ENCODE measurements at regions not wholly inside any gene's neighbourhood (a gene's known extent, or its start where the extent isn't known, plus 50 kb on each side); places are given as distances from the start of the nearest gene placed in this dataset.

DNA sequence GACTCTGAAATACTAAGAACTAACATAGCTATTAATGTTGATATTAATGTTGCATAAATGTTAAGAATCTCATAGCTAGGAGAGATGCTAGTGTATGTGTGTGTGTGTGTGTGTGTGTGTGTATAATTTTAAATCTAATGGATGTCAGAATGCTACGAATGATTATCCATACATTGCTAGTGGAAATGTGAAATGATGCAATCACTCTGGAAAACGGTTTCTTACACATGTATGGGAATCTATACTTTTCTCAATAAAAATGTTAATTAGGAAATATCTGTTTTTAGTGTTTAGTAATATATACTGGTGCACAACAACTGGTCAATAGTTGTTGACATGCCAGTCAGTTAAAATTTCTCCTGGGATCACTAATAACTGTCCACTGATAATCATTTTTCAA, 908.8 kb upstream of the POU3F3 start:
- H4K20me1 ChIP-seq (ENCODE audit: insufficient read depth), result no peaks in the 10 kb centered on the region
- TF ChIP-seq RAD21 (conservative IDR thresholded peaks at IDR 0.05) (no peak), MXI1 (conservative IDR thresholded peaks at IDR 0.05; ENCODE audit: poor library complexity, severe bottlenecking) (no peak)

GRCh38 chr2:103959174-103960128, 894.5 kb upstream of the POU3F3 start:
- H3K27ac ChIP-seq (ENCODE audit: low read length), result peak overlapping the region; percentile 54
- no peaks in the 10 kb centered on the region for H4K20me1 ChIP-seq (ENCODE audit: insufficient read depth)
- H3K36me3 ChIP-seq (ENCODE audit: insufficient read depth, low read length), result no peaks in the 10 kb centered on the region
- peak overlapping the region; percentile 9 for H3K9ac ChIP-seq (ENCODE audit: low read length)
- H3F3A ChIP-seq (ENCODE audit: insufficient read depth, low read length, poor library complexity, severe bottlenecking), result no peaks in the 10 kb centered on the region
- H3K9me2 ChIP-seq (ENCODE audit: insufficient read depth, low read length), result no peaks in the 10 kb centered on the region
- peaks cover 19% of the 10 kb centered on the region for H3K79me2 ChIP-seq (replicated peaks; ENCODE audit: insufficient read depth, low read length)
- no peak overlapping the region for H3K4me3 ChIP-seq (ENCODE audit: low read length)
- H3K9me3 ChIP-seq (ENCODE audit: low read length), result no peaks in the 10 kb centered on the region
- TF ChIP-seq REST (IDR thresholded peaks at IDR 0.05; ENCODE audit: borderline replicate concordance), result no peak
- TF ChIP-seq RAD21 (conservative IDR thresholded peaks at IDR 0.05), result peak; percentile 92
- TF ChIP-seq SMC3 (conservative IDR thresholded peaks at IDR 0.05; ENCODE audit: poor library complexity), result peak; percentile 92
- TF ChIP-seq, protein P1, sequence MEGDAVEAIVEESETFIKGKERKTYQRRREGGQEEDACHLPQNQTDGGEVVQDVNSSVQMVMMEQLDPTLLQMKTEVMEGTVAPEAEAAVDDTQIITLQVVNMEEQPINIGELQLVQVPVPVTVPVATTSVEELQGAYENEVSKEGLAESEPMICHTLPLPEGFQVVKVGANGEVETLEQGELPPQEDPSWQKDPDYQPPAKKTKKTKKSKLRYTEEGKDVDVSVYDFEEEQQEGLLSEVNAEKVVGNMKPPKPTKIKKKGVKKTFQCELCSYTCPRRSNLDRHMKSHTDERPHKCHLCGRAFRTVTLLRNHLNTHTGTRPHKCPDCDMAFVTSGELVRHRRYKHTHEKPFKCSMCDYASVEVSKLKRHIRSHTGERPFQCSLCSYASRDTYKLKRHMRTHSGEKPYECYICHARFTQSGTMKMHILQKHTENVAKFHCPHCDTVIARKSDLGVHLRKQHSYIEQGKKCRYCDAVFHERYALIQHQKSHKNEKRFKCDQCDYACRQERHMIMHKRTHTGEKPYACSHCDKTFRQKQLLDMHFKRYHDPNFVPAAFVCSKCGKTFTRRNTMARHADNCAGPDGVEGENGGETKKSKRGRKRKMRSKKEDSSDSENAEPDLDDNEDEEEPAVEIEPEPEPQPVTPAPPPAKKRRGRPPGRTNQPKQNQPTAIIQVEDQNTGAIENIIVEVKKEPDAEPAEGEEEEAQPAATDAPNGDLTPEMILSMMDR (IDR thresholded peaks at IDR 0.05; ENCODE audit: poor library complexity, severe bottlenecking), result peak; percentile 89
- no peaks in the 10 kb centered on the region for H3K27me3 ChIP-seq (ENCODE audit: insufficient read depth, low read depth, low read length)
- no peak overlapping the region for H2AFZ ChIP-seq (ENCODE audit: low read depth, low read length)
- no peak overlapping the region for H3K4me2 ChIP-seq (ENCODE audit: low read length)

More for the DNA sequence above, 908.8 kb upstream of the POU3F3 start:
- no peak overlapping the region for H3K4me3 ChIP-seq (ENCODE audit: low read length)
- no peaks in the 10 kb centered on the region for H3K27me3 ChIP-seq (ENCODE audit: insufficient read depth, low read depth, low read length)
- H3K9ac ChIP-seq (ENCODE audit: low read length), result no peak overlapping the region
- no peak overlapping the region for H3K4me2 ChIP-seq (ENCODE audit: low read length)
- H2AFZ ChIP-seq (ENCODE audit: low read depth, low read length), result no peak overlapping the region
- no peaks in the 10 kb centered on the region for H3K79me2 ChIP-seq (replicated peaks; ENCODE audit: insufficient read depth, low read length)
- no peaks in the 10 kb centered on the region for H3K9me3 ChIP-seq (ENCODE audit: low read length)
- H3K36me3 ChIP-seq (ENCODE audit: insufficient read depth, low read length), result no peaks in the 10 kb centered on the region
- H3F3A ChIP-seq (ENCODE audit: insufficient read depth, low read length, poor library complexity, severe bottlenecking), result no peaks in the 10 kb centered on the region
- no peak overlapping the region for H3K27ac ChIP-seq (ENCODE audit: low read length)
- no peaks in the 10 kb centered on the region for H3K9me2 ChIP-seq (ENCODE audit: insufficient read depth, low read length)

GRCh38 chr2:103960129-103960513, 893.8 kb upstream of the POU3F3 start:
- Histone ChIP-seq H3K9me3 (ENCODE audit: low read length) (no peaks in the 10 kb centered on the region), H3K4me3 (ENCODE audit: low read length) (peak overlapping the region; percentile 19), H3K9ac (ENCODE audit: low read length) (peak overlapping the region; percentile 26), H3F3A (ENCODE audit: insufficient read depth, low read length, poor library complexity, severe bottlenecking) (no peaks in the 10 kb centered on the region), H4K20me1 (ENCODE audit: insufficient read depth) (no peaks in the 10 kb centered on the region), H3K9me2 (ENCODE audit: insufficient read depth, low read length) (no peaks in the 10 kb centered on the region), H3K79me2 (replicated peaks; ENCODE audit: insufficient read depth, low read length) (peaks cover 19% of the 10 kb centered on the region), H3K27me3 (ENCODE audit: insufficient read depth, low read depth, low read length) (no peaks in the 10 kb centered on the region), H2AFZ (ENCODE audit: low read depth, low read length) (no peak overlapping the region), H3K4me2 (ENCODE audit: low read length) (peak overlapping the region; percentile 27), H3K36me3 (ENCODE audit: insufficient read depth, low read length) (no peaks in the 10 kb centered on the region), H3K27ac (ENCODE audit: low read length) (peak overlapping the region; percentile 46)
- TF ChIP-seq REST (IDR thresholded peaks at IDR 0.05; ENCODE audit: borderline replicate concordance) (peak; percentile 62), EP300 (conservative IDR thresholded peaks at IDR 0.05; ENCODE audit: poor library complexity, severe bottlenecking) (peak; percentile 55)
- TF ChIP-seq, protein P1 (IDR thresholded peaks at IDR 0.05; ENCODE audit: poor library complexity, severe bottlenecking), result no peak
